ENCODE measurements at regions not wholly inside any gene's neighbourhood (a gene's known extent, or its start where the extent isn't known, plus 50 kb on each side); places are given as distances from the start of the nearest gene placed in this dataset.

GRCh38 chr6:132061381-132061780 lies 110.2 kb upstream of the CCN2 start:
- Mint-ChIP-seq H3K4me1 (ENCODE audit: low read depth) (peaks cover 95% of the 10 kb centered on the region), H3K27ac (peak overlapping the region; percentile 77), H3K4me3 (no peak overlapping the region; the same call in 1 of the 2 replicates), H3K36me3 (ENCODE audit: low read depth) (peaks cover 14% of the 10 kb centered on the region), H3K9me3 (peaks cover 7% of the 10 kb centered on the region; the same call in 1 of the 2 replicates), H3K27me3 (ENCODE audit: insufficient read depth) (no peaks in the 10 kb centered on the region)
- DNase-seq, result no peak
- TF ChIP-seq CTCF (IDR thresholded peaks at IDR 0.05), result no peak

- H3K9me3 Mint-ChIP-seq, result peaks cover 7% of the 10 kb centered on the region; the same call in 1 of the 2 replicates
- peak; percentile 77 for DNase-seq
- peak overlapping the region; percentile 77 for H3K27ac Mint-ChIP-seq
- TF ChIP-seq CTCF (IDR thresholded peaks at IDR 0.05), result no peak
- peaks cover 10% of the 10 kb centered on the region for H3K36me3 Mint-ChIP-seq (ENCODE audit: low read depth)
- H3K4me3 Mint-ChIP-seq, result peak overlapping the region; percentile 55
- peaks cover 89% of the 10 kb centered on the region for H3K4me1 Mint-ChIP-seq (ENCODE audit: low read depth)
- H3K27me3 Mint-ChIP-seq (ENCODE audit: insufficient read depth), result no peaks in the 10 kb centered on the region
Observed at GRCh38 chr6:132060591-132060990, 109.4 kb upstream of the CCN2 start.

DNA sequence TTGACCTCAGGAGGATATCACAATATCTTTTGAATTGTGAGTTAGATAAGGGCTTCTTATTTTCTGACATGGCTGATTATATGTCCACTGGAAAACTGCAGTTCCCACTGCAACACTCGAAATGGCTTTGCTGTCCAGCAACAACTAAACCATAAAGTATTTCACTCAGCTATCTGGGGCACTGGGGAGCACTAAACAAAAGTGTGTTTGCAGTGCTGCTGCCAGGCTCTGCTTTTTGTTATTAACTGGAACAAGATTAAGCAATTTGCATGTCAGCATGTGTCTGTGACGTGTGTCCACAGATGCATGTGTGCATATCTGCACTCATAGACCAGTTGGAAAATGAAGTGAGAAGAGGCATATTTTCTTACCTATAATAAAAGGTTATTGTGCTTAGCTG lies 107.8 kb upstream of the CCN2 start:
- Mint-ChIP-seq H3K4me1 (ENCODE audit: low read depth) (peaks cover 89% of the 10 kb centered on the region), H3K36me3 (ENCODE audit: low read depth) (peaks cover 10% of the 10 kb centered on the region), H3K27ac (no peak overlapping the region), H3K9me3 (peaks cover 7% of the 10 kb centered on the region; the same call in 1 of the 2 replicates), H3K4me3 (no peak overlapping the region), H3K27me3 (ENCODE audit: insufficient read depth) (no peaks in the 10 kb centered on the region)
- no peak for DNase-seq
- TF ChIP-seq CTCF (IDR thresholded peaks at IDR 0.05), result no peak

GRCh38 chr6:132054525-132054924 lies 103.4 kb upstream of the CCN2 start:
- H3K27ac Mint-ChIP-seq, result peak overlapping the region; percentile 84

GRCh38 chr6:132053511-132053910 lies 102.3 kb upstream of the CCN2 start:
- no peak for TF ChIP-seq CTCF (IDR thresholded peaks at IDR 0.05)
- Mint-ChIP-seq H3K36me3 (ENCODE audit: low read depth) (peaks cover 10% of the 10 kb centered on the region), H3K27ac (peak overlapping the region; percentile 84), H3K9me3 (peaks cover 7% of the 10 kb centered on the region; the same call in 1 of the 2 replicates), H3K4me1 (ENCODE audit: low read depth) (peaks cover 61% of the 10 kb centered on the region), H3K27me3 (ENCODE audit: insufficient read depth) (no peaks in the 10 kb centered on the region), H3K4me3 (peak overlapping the region; percentile 22)
- peak; percentile 35 for DNase-seq

More at GRCh38 chr6:132054525-132054924, 103.4 kb upstream of the CCN2 start:
- H3K36me3 Mint-ChIP-seq (ENCODE audit: low read depth), result peaks cover 10% of the 10 kb centered on the region
- H3K4me3 Mint-ChIP-seq, result peak overlapping the region; percentile 68
- TF ChIP-seq CTCF (IDR thresholded peaks at IDR 0.05), result no peak
- no peaks in the 10 kb centered on the region for H3K27me3 Mint-ChIP-seq (ENCODE audit: insufficient read depth)
- peak; percentile 65 for DNase-seq
- peaks cover 7% of the 10 kb centered on the region; the same call in 1 of the 2 replicates for H3K9me3 Mint-ChIP-seq
- H3K4me1 Mint-ChIP-seq (ENCODE audit: low read depth), result peaks cover 71% of the 10 kb centered on the region

Measured in HFFc6 (cell line).